Common myeloid progenitor, CD34-positive (primary cell): ENCODE measurements at regions not wholly inside any gene's neighbourhood (a gene's known extent, or its start where the extent isn't known, plus 50 kb on each side); places are given as distances from the start of the nearest gene placed in this dataset.
"Not testable (repeated sequence)": the region's sequence is repeated elsewhere in the genome, so short reads cannot be mapped to it uniquely, and the experiment has no call there.

ENCODE experiments used
- CTCF ChIA-PET: fragments of 350-600 bp; sonication (Branson Sonifier 250); formaldehyde crosslinking; loops from one replicate; lab custom pipeline; 2021; ENCODE audit warnings: antibody characterized with exemption; lab: Charles Lee
- POLR2A ChIA-PET: fragments of 350-600 bp; sonication (Branson Sonifier 250); formaldehyde crosslinking; loops from one replicate; lab custom pipeline; 2021; ENCODE audit warnings: antibody characterized with exemption; lab: Charles Lee
- DNase-seq, 3 donors: peaks; one replicate each; pipeline versions ENCODE4 v3.0.0 to v3.0.0-alpha.2; 2013
- H3K27ac ChIP-seq, 2 experiments: 1 replicate in 1 of 2; 2 replicates in 1 of 2; pipeline ENCODE4 v1.7.0; 2013; ENCODE audit warnings: inconsistent platforms in 2 of 2, low read length in 2 of 2, mild to moderate bottlenecking in 2 of 2, low read depth in 1 of 2, moderate library complexity in 1 of 2; ENCODE audit not compliant: severe bottlenecking in 2 of 2, insufficient read depth in 1 of 2, poor library complexity in 1 of 2
- H3K27me3 ChIP-seq, 5 experiments: replicated peaks in 2 of 5; 1 replicate in 3 of 5; 2 replicates in 2 of 5; pipeline versions ENCODE4 v1.6.1 to v1.7.0; 2013; ENCODE audit warnings: low read length in 4 of 5, mild to moderate bottlenecking in 2 of 5, moderate library complexity in 2 of 5, inconsistent platforms in 1 of 5; ENCODE audit not compliant: insufficient read depth in 5 of 5, control insufficient read depth in 4 of 5
- H3K36me3 ChIP-seq, 4 experiments: 1 replicate in 2 of 4; 2 replicates in 2 of 4; pipeline versions ENCODE4 v1.6.1 to v1.7.0; 2013; ENCODE audit warnings: low read length in 3 of 4, control low read depth in 1 of 4, mild to moderate bottlenecking in 1 of 4; ENCODE audit not compliant: control insufficient read depth in 4 of 4, insufficient read depth in 4 of 4
- H3K4me1 ChIP-seq, 4 experiments: 1 replicate in 3 of 4; 2 replicates in 1 of 4; pipeline versions ENCODE4 v1.6.1 to v1.7.1; 2013; ENCODE audit warnings: low read length in 3 of 4, mild to moderate bottlenecking in 3 of 4, control low read depth in 1 of 4, inconsistent platforms in 1 of 4, moderate library complexity in 1 of 4; ENCODE audit not compliant: control insufficient read depth in 4 of 4, insufficient read depth in 4 of 4; ENCODE audit errors: control extremely low read depth in 1 of 4
- H3K4me3 ChIP-seq, 7 experiments: 1 replicate in 4 of 7; 2 replicates in 3 of 7; pipeline versions ENCODE4 v1.5.1 to v1.7.0; 2013; ENCODE audit warnings: mild to moderate bottlenecking in 7 of 7, low read length in 6 of 7, moderate library complexity in 6 of 7, inconsistent platforms in 2 of 7, low read depth in 2 of 7, control low read depth in 1 of 7; ENCODE audit not compliant: insufficient read depth in 4 of 7, control insufficient read depth in 1 of 7; ENCODE audit errors: extremely low read depth in 1 of 7
- H3K9me3 ChIP-seq, 5 experiments: 1 replicate in 4 of 5; 2 replicates in 1 of 5; pipeline versions ENCODE4 v1.6.1 to v1.7.1; 2013; ENCODE audit warnings: low read length in 4 of 5, mild to moderate bottlenecking in 2 of 5, inconsistent platforms in 1 of 5, low read depth in 1 of 5, moderate library complexity in 1 of 5; ENCODE audit not compliant: control insufficient read depth in 4 of 5, insufficient read depth in 2 of 5; ENCODE audit errors: control extremely low read depth in 1 of 5
- WGBS: methylation state at CpG from one replicate; pipeline ENCODE4 v1.1.5; 2013; ENCODE audit not compliant: insufficient coverage; 5-methylcytosine and 5-hydroxymethylcytosine counted together

GRCh38 chr5:34188001-34188822 lies 145.2 kb upstream of the C1QTNF3 start:
- H3K4me1 ChIP-seq, H3K27me3 ChIP-seq, H3K27ac ChIP-seq, H3K9me3 ChIP-seq, H3K4me3 ChIP-seq, CTCF ChIA-PET, POLR2A ChIA-PET: not testable (repeated sequence)
- 91% methylated on average over 7 of the region's 11 CpGs for WGBS
- peaks cover 2 to 34% (median 18%) of the 10 kb centered on the region in 4 experiments for H3K36me3 ChIP-seq
- DNase-seq, result peak; percentile 73 to 79 (median 78)

DNA sequence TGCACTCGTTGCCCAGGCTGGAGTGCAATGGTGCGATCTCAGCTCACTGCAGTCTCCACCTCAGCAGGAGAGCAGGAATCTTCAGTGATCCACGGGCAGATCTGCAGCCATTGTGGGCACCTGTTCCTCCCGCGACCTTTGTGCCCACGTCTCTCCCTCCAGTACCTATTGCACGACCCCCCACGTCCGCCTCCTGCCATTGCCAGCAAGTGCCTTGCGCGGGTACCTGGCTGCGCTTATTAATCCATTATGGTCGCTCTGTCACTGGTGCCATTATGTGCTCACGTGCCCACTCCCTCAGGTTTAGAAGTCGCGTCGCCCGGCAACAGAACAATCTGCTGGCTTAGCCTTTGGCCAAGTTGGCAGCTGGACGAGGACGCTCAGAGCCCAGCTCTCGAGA lies 146.2 kb upstream of the C1QTNF3 start:
- CTCF ChIA-PET, H3K27ac ChIP-seq, H3K4me3 ChIP-seq, H3K27me3 ChIP-seq, H3K4me1 ChIP-seq, POLR2A ChIA-PET, H3K9me3 ChIP-seq, DNase-seq: not testable (repeated sequence)
- H3K36me3 ChIP-seq, result peaks cover 2 to 35% (median 19%) of the 10 kb centered on the region in 4 experiments
- WGBS, result 98% methylated on average over 9 of the region's 21 CpGs

GRCh38 chr5:34189752-34190411 lies 146.9 kb upstream of the C1QTNF3 start:
- DNase-seq, result peak in 2 of 3 donors; percentile 2 to 4
- H3K4me3 ChIP-seq, CTCF ChIA-PET, H3K4me1 ChIP-seq, POLR2A ChIA-PET, H3K9me3 ChIP-seq, H3K27ac ChIP-seq, H3K27me3 ChIP-seq: not testable (repeated sequence)
- 97% methylated on average over 16 of the region's 16 CpGs for WGBS
- peaks cover 2 to 37% (median 19%) of the 10 kb centered on the region in 4 experiments for H3K36me3 ChIP-seq

GRCh38 chr5:34190466-34190865 lies 147.5 kb upstream of the C1QTNF3 start:
- DNase-seq, CTCF ChIA-PET: not testable (repeated sequence)
- 98% methylated on average over 11 of the region's 16 CpGs for WGBS

DNA sequence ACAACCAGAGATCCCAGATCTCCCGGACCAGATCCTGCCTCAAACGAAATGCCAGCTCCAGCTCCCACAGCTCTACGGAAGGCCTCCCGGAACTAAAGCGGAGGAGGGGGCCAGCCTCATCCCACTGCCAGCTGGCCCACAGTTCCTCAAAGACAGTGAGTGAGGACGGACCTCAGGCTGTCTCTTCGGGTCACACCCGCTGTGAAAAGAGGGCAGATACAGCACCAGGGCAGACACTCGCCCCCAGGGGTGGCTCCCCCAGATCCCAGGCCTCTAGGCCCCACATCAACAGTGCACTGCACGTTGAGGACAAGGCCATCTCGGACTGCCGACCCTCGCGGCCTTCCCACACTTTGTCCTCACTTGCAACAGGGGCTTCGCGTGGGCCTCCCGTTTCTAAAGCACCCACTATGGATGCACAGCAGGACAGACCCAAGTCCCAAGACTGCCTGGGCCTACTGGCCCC lies 148.3 kb upstream of the C1QTNF3 start:
- H3K36me3 ChIP-seq, result peaks cover 0 to 37% (median 19%) of the 10 kb centered on the region in 4 experiments
- H3K27me3 ChIP-seq, H3K4me1 ChIP-seq, CTCF ChIA-PET, H3K27ac ChIP-seq, POLR2A ChIA-PET, H3K9me3 ChIP-seq, H3K4me3 ChIP-seq: not testable (repeated sequence)
- DNase-seq, result peak in 1 of 3 donors; percentile 0
- WGBS, result 97% methylated on average over 17 of the region's 17 CpGs

More at GRCh38 chr5:34190466-34190865, 147.5 kb upstream of the C1QTNF3 start:
- H3K4me1 ChIP-seq, H3K9me3 ChIP-seq, H3K4me3 ChIP-seq, POLR2A ChIA-PET, H3K27ac ChIP-seq, H3K27me3 ChIP-seq: not testable (repeated sequence)
- peaks cover 2 to 37% (median 19%) of the 10 kb centered on the region in 4 experiments for H3K36me3 ChIP-seq

GRCh38 chr5:34192064-34192922 lies 149.3 kb upstream of the C1QTNF3 start:
- peak in 2 of 3 donors; percentile 3 to 5 for DNase-seq
- CTCF ChIA-PET, result not testable (repeated sequence)

More at GRCh38 chr5:34192064-34192922, 149.3 kb upstream of the C1QTNF3 start:
- peaks cover 0 to 32% (median 19%) of the 10 kb centered on the region in 4 experiments for H3K36me3 ChIP-seq
- POLR2A ChIA-PET, H3K4me1 ChIP-seq, H3K27ac ChIP-seq, H3K27me3 ChIP-seq, H3K9me3 ChIP-seq, H3K4me3 ChIP-seq: not testable (repeated sequence)
- 96% methylated on average over 25 of the region's 26 CpGs for WGBS
